Right lobe of liver (tissue), 6 donors: ENCODE measurements at regions not wholly inside any gene's neighbourhood (a gene's known extent, or its start where the extent isn't known, plus 50 kb on each side); places are given as distances from the start of the nearest gene placed in this dataset.

Experiments used
- ATAC-seq, 4 donors: fragments of 200-7000 bp; cut with Tn5 transposase; one replicate each; pipeline ENCODE4 v1.9.1; 2020; ENCODE audit warnings: mild to moderate bottlenecking in 4 of 4, moderate library complexity in 4 of 4
- DNase-seq, 3 donors: peaks; one replicate each; pipeline ENCODE4 v3.0.0-alpha.2; 2020
- H3K27ac ChIP-seq, 3 donors: fragments of 200-600 bp; one replicate each; pipeline ENCODE4 v1.8.0; 2022
- H3K27me3 ChIP-seq, 2 donors: fragments of 200-600 bp; one replicate each; pipeline ENCODE4 v1.8.0; 2022
- H3K36me3 ChIP-seq, 4 donors: fragments of 200-600 bp; sonication (generic) in 1 of 4; one replicate each; pipeline versions ENCODE4 v1.5.1 to v1.8.0; 2017 to 2022; ENCODE audit warnings: control low read depth in 1 of 4
- H3K4me1 ChIP-seq, 4 donors: fragments of 200-600 bp; sonication (generic) in 1 of 4; one replicate each; pipeline versions ENCODE4 v1.5.1 to v1.8.0; 2017 to 2022; ENCODE audit warnings: control low read depth in 1 of 4
- H3K4me3 ChIP-seq, 3 donors: fragments of 200-600 bp; one replicate each; pipeline ENCODE4 v1.8.0; 2022
- H3K9me3 ChIP-seq, 4 donors: fragments of 200-600 bp; sonication (generic) in 1 of 4; one replicate each; pipeline versions ENCODE4 v1.5.1 to v1.8.0; 2017 to 2022; ENCODE audit warnings: control low read depth in 1 of 4
- POLR2A ChIP-seq: fragments of 450-650 bp; IDR thresholded peaks from one replicate; pipeline ENCODE4 v1.6.1; 2017; ENCODE audit warnings: antibody characterized with exemption, mild to moderate bottlenecking
- WGBS: methylation state at CpG from one replicate; pipeline ENCODE4 v1.1.6; 2018; ENCODE audit warnings: low coverage, low lambda C conversion rate; ENCODE audit not compliant: insufficient coverage; ENCODE audit errors: missing lambda C conversion rate; 5-methylcytosine and 5-hydroxymethylcytosine counted together
- intact Hi-C, 2 donors: fragments of 100-400 bp; cut with DNase I; formaldehyde crosslinking; loops; one replicate each; pipeline versions ENCODE4 v1.11.2 to v1.14.1; 2022
- TF ChIP-seq, protein P1 (sequence below), 4 donors: fragments of 200-600 bp in 3 of 4; fragments of 450-650 bp in 1 of 4; IDR thresholded peaks; one replicate each; pipeline versions ENCODE4 v1.5.1 to v1.8.0; 2016 to 2022; ENCODE audit warnings: antibody characterized with exemption in 4 of 4, mild to moderate bottlenecking in 2 of 4
- donor health status: DM: no; HTN: yes; CAD: no.
- donor health status: DM: no; HTN: no; CAD: no.
- donor health status: DM: no; HTN: no; CAD: no.
- donor health status: DM: no; HTN: yes; CAD: no.
- donor health status: DM: no; HTN: yes; CAD: no.

GRCh38 chr7:34392972-34393371 lies 265.0 kb upstream of the NPSR1 start:
- Histone ChIP-seq H3K36me3 (no peaks in the 10 kb centered on the region), H3K4me1 (no peaks in the 10 kb centered on the region), H3K9me3 (no peaks in the 10 kb centered on the region), H3K27me3 (no peaks in the 10 kb centered on the region), H3K27ac (no peak overlapping the region), H3K4me3 (no peak overlapping the region)
- DNase-seq (no peak), ATAC-seq (no peak)
- TF ChIP-seq, protein P1, sequence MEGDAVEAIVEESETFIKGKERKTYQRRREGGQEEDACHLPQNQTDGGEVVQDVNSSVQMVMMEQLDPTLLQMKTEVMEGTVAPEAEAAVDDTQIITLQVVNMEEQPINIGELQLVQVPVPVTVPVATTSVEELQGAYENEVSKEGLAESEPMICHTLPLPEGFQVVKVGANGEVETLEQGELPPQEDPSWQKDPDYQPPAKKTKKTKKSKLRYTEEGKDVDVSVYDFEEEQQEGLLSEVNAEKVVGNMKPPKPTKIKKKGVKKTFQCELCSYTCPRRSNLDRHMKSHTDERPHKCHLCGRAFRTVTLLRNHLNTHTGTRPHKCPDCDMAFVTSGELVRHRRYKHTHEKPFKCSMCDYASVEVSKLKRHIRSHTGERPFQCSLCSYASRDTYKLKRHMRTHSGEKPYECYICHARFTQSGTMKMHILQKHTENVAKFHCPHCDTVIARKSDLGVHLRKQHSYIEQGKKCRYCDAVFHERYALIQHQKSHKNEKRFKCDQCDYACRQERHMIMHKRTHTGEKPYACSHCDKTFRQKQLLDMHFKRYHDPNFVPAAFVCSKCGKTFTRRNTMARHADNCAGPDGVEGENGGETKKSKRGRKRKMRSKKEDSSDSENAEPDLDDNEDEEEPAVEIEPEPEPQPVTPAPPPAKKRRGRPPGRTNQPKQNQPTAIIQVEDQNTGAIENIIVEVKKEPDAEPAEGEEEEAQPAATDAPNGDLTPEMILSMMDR (IDR thresholded peaks at IDR 0.05) = no peak
- no peak for TF ChIP-seq POLR2A
- intact Hi-C loops = no loop called here

- Histone ChIP-seq H3K27me3 (no peaks in the 10 kb centered on the region), H3K36me3 (no peaks in the 10 kb centered on the region), H3K9me3 (no peaks in the 10 kb centered on the region), H3K27ac (no peak overlapping the region), H3K4me1 (no peaks in the 10 kb centered on the region), H3K4me3 (no peak overlapping the region)
- TF ChIP-seq POLR2A = no peak
- TF ChIP-seq, protein P1 (IDR thresholded peaks at IDR 0.05) = no peak
- no peak for ATAC-seq
- no peak for DNase-seq
- WGBS = 34% methylated on average over 2 of the region's 2 CpGs
- intact Hi-C loops = no loop called here
These were observed 261.5 kb upstream of the NPSR1 start for GRCh38 chr7:34396437-34397064.

GRCh38 chr7:34401776-34402175 lies 256.2 kb upstream of the NPSR1 start:
- intact Hi-C loops = no loop called here
- Histone ChIP-seq H3K9me3 (no peaks in the 10 kb centered on the region), H3K27ac (no peak overlapping the region), H3K27me3 (no peaks in the 10 kb centered on the region), H3K4me1 (no peaks in the 10 kb centered on the region), H3K4me3 (no peak overlapping the region), H3K36me3 (no peaks in the 10 kb centered on the region)
- DNase-seq (no peak), ATAC-seq (no peak)
- 68% methylated on average over 2 of the region's 2 CpGs for WGBS
- TF ChIP-seq, protein P1 (IDR thresholded peaks at IDR 0.05) = no peak
- no peak for TF ChIP-seq POLR2A

DNA sequence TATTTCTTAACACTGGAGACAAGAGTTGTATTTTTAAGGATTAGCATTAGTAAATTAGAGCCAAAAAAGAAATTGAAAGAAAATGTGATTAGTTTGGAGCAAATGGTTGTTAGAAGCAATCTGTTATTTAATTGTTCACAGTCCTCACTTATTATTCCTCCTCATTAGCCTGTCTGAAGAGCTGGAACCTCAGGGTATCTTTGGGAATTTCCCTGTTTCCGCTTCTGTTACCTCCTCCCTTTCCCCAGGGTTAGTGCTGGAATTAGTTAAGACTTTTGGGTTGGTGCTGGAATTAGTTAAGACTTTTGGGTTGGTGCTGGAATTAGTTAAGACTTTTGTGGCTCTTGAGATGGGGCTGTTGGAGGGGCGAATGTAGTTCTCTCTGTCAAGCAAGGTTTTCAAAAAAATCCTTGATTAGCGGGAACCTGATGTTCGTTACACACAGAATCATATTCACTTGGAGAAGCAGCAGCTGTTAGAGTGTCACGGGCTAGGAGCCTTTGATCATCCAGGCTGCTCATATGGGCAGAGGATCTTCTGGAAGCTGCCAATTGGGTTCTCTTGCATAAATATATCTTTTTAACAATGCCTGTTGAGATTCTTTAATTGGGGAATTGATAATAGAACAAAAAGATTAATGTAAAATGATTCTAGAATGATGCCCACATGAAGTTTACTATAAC lies 251.0 kb upstream of the NPSR1 start:
- intact Hi-C loops = no loop called here
- Histone ChIP-seq H3K9me3 (no peaks in the 10 kb centered on the region), H3K36me3 (no peaks in the 10 kb centered on the region), H3K4me1 (no peaks in the 10 kb centered on the region), H3K4me3 (no peak overlapping the region), H3K27me3 (no peaks in the 10 kb centered on the region), H3K27ac (no peak overlapping the region)
- DNase-seq (no peak), ATAC-seq (no peak)
- TF ChIP-seq, protein P1 (IDR thresholded peaks at IDR 0.05) = no peak
- no peak for TF ChIP-seq POLR2A
- WGBS = 67% methylated on average over 5 of the region's 5 CpGs
